IMR-90 (cell line): ENCODE measurements at regions not wholly inside any gene's neighbourhood (a gene's known extent, or its start where the extent isn't known, plus 50 kb on each side); places are given as distances from the start of the nearest gene placed in this dataset.

Experiments used
- ATAC-seq: fragments of 200-7000 bp; cut with Tn5 transposase; 2 replicates; pipeline ENCODE4 v1.9.1; 2020; ENCODE audit warnings: low read depth, mild to moderate bottlenecking, moderate library complexity
- BruUV-seq: library from RNA; stranded (reverse); fragments of 400-500 nt; replicated peaks from 2 replicates; lab custom pipeline; 2021; lab: Mats Ljungman, UMichigan
- CTCF ChIA-PET: fragments of 300-600 bp; formaldehyde crosslinking; extraction: SDS; loops from one replicate; lab custom pipeline; 2021; ENCODE audit warnings: antibody characterized with exemption; lab: Yijun Ruan, JAX
- POLR2A ChIA-PET: fragments of 300-600 bp; sonication (Branson Sonifier 250); formaldehyde crosslinking; loops from one replicate; lab custom pipeline; 2022; ENCODE audit warnings: antibody characterized with exemption; ENCODE audit not compliant: unreplicated experiment; lab: Charles Lee
- DNase-seq: peaks from one replicate; pipeline ENCODE4 v3.0.0; 2013
- H2AFZ ChIP-seq: replicated peaks from 2 replicates; pipeline ENCODE3; 2013; ENCODE audit warnings: low read length, mild to moderate bottlenecking; ENCODE audit not compliant: poor library complexity
- H2AK5ac ChIP-seq: 2 replicates; pipeline ENCODE4 v1.6.1; 2013; ENCODE audit warnings: low read depth, low read length, inconsistent platforms
- H2AK9ac ChIP-seq: replicated peaks from 2 replicates; pipeline ENCODE3; 2013; ENCODE audit warnings: mild to moderate bottlenecking, low read depth, low read length, moderate library complexity; ENCODE audit not compliant: poor library complexity
- H2BK120ac ChIP-seq: 2 replicates; pipeline ENCODE4 v1.6.1; 2013; ENCODE audit warnings: low read depth, low read length, inconsistent platforms
- H2BK15ac ChIP-seq: 3 replicates; pipeline ENCODE4 v1.6.1; 2013; ENCODE audit warnings: low read depth, low read length, inconsistent platforms
- H2BK20ac ChIP-seq: 2 replicates; pipeline ENCODE4 v1.6.1; 2013; ENCODE audit warnings: low read depth, mild to moderate bottlenecking, inconsistent platforms, low read length, moderate library complexity
- H2BK5ac ChIP-seq: 2 replicates; pipeline ENCODE4 v1.6.1; 2013; ENCODE audit warnings: mild to moderate bottlenecking, low read depth, low read length, inconsistent platforms; ENCODE audit not compliant: poor library complexity, severe bottlenecking
- H3K14ac ChIP-seq: replicated peaks from 2 replicates; pipeline ENCODE4 v1.6.1; 2013; ENCODE audit warnings: low read depth, low read length, inconsistent platforms
- H3K18ac ChIP-seq: 2 replicates; pipeline ENCODE4 v1.6.1; 2013; ENCODE audit warnings: low read depth, low read length, control low read depth
- H3K23ac ChIP-seq: 2 replicates; pipeline ENCODE4 v1.6.1; 2013; ENCODE audit warnings: low read depth, low read length, inconsistent platforms
- H3K27ac ChIP-seq: 2 replicates; pipeline ENCODE4 v1.5.1; 2013; ENCODE audit warnings: mild to moderate bottlenecking, control low read depth, low read length; ENCODE audit not compliant: insufficient read depth
- H3K27me3 ChIP-seq: 2 replicates; pipeline ENCODE4 v1.6.1; 2013; ENCODE audit warnings: low read length; ENCODE audit not compliant: control insufficient read depth, insufficient read depth
- H3K36me3 ChIP-seq: 2 replicates; pipeline ENCODE4 v1.6.1; 2013; ENCODE audit warnings: low read length, mixed read lengths; ENCODE audit not compliant: control insufficient read depth, insufficient read depth
- H3K4ac ChIP-seq: 2 replicates; pipeline ENCODE4 v1.6.1; 2013; ENCODE audit warnings: low read depth, low read length, inconsistent platforms
- H3K4me1 ChIP-seq: 2 replicates; pipeline ENCODE4 v1.6.1; 2013; ENCODE audit warnings: low read length, mixed read lengths; ENCODE audit not compliant: control insufficient read depth, insufficient read depth
- H3K4me2 ChIP-seq: 2 replicates; pipeline ENCODE4 v1.6.1; 2013; ENCODE audit warnings: low read depth, mild to moderate bottlenecking, control low read depth, low read length, moderate library complexity
- H3K4me3 ChIP-seq: 2 replicates; pipeline ENCODE4 v1.5.1; 2013; ENCODE audit warnings: low read depth, mild to moderate bottlenecking, control low read depth, low read length, moderate library complexity; ENCODE audit not compliant: insufficient read depth
- H3K56ac ChIP-seq: 2 replicates; pipeline ENCODE4 v1.6.1; 2013; ENCODE audit warnings: low read length, inconsistent platforms; ENCODE audit not compliant: insufficient read depth; ENCODE audit errors: extremely low read depth
- H3K79me1 ChIP-seq, 2 experiments: 2 replicates each; pipeline ENCODE4 v1.6.1; 2013; ENCODE audit warnings: low read length in 2 of 2, inconsistent platforms in 1 of 2, low read depth in 1 of 2
- H3K9ac ChIP-seq: 2 replicates; pipeline ENCODE4 v1.6.1; 2013; ENCODE audit warnings: low read depth, low read length, control low read depth
- H3K9me1 ChIP-seq: 2 replicates; pipeline ENCODE4 v1.6.1; 2013; ENCODE audit warnings: low read length, inconsistent platforms; ENCODE audit not compliant: insufficient read depth
- H3K9me3 ChIP-seq: 2 replicates; pipeline ENCODE4 v1.6.1; 2013; ENCODE audit warnings: low read length; ENCODE audit not compliant: control insufficient read depth, insufficient read depth
- H4K20me1 ChIP-seq: 2 replicates; pipeline ENCODE4 v1.6.1; 2013; ENCODE audit warnings: low read length, inconsistent platforms; ENCODE audit not compliant: insufficient read depth
- H4K5ac ChIP-seq: 2 replicates; pipeline ENCODE4 v1.6.1; 2013; ENCODE audit warnings: mild to moderate bottlenecking, low read depth, low read length, control low read depth
- H4K8ac ChIP-seq, 2 experiments: 2 replicates each; pipeline ENCODE4 v1.6.1; 2013; ENCODE audit warnings: low read depth in 2 of 2, low read length in 2 of 2, control low read depth in 1 of 2, inconsistent platforms in 1 of 2
- H4K91ac ChIP-seq: 2 replicates; pipeline ENCODE4 v1.6.1; 2013; ENCODE audit warnings: low read depth, low read length, inconsistent platforms; ENCODE audit not compliant: insufficient read depth
- BHLHE40 ChIP-seq: fragments of 150-350 bp; IDR thresholded peaks from 2 replicates; pipeline ENCODE4 v1.6.1; 2016; ENCODE audit warnings: mild to moderate bottlenecking, low read depth, low read length
- CHD1 ChIP-seq: IDR thresholded peaks from 2 replicates; pipeline ENCODE4 v1.6.1; 2012; ENCODE audit warnings: low read depth, low read length, improper control_type of control experiment
- FOS ChIP-seq: fragments of 150-350 bp; IDR thresholded peaks from 2 replicates; pipeline ENCODE4 v1.6.1; 2016; ENCODE audit warnings: low read depth, low read length
- MAFK ChIP-seq: IDR thresholded peaks from 2 replicates; pipeline ENCODE4 v1.6.1; 2012; ENCODE audit warnings: low read depth, low read length, improper control_type of control experiment
- MXI1 ChIP-seq: IDR thresholded peaks from 2 replicates; pipeline ENCODE4 v1.6.1; 2012; ENCODE audit warnings: low read depth, mild to moderate bottlenecking, low read length, moderate library complexity, borderline replicate concordance
- NFE2L2 ChIP-seq: fragments of 150-350 bp; IDR thresholded peaks from 2 replicates; pipeline ENCODE4 v1.6.1; 2016; ENCODE audit warnings: low read depth, mild to moderate bottlenecking, low read length
- RAD21 ChIP-seq: IDR thresholded peaks from 2 replicates; pipeline ENCODE4 v1.6.1; 2012; ENCODE audit warnings: low read length, improper control_type of control experiment
- RCOR1 ChIP-seq: IDR thresholded peaks from 2 replicates; pipeline ENCODE4 v1.6.1; 2012; ENCODE audit warnings: mild to moderate bottlenecking, low read length, improper control_type of control experiment; ENCODE audit not compliant: insufficient replicate concordance
- RFX5 ChIP-seq: IDR thresholded peaks from 2 replicates; pipeline ENCODE4 v1.8.0; 2012; ENCODE audit warnings: low read depth, mild to moderate bottlenecking, low read length, moderate library complexity
- WGBS, 2 experiments: methylation state at CpG; one replicate each; pipeline versions ENCODE4 v1.1.5 to v1.1.7; 2013; ENCODE audit warnings: missing lambda C conversion rate in 2 of 2; ENCODE audit not compliant: insufficient read length in 1 of 2; ENCODE audit errors: extremely low coverage in 2 of 2; 5-methylcytosine and 5-hydroxymethylcytosine counted together
- dilution Hi-C: fragments of 300-500 bp; cut with HindIII; formaldehyde crosslinking; loops from one replicate; pipeline ENCODE4 v1.14.3; 2018; ENCODE audit warnings: low sequenced_read_pairs; ENCODE audit not compliant: unreplicated experiment
- in situ Hi-C: fragments of 300-500 bp; cut with MboI; formaldehyde crosslinking; loops from 3 replicates; pipeline ENCODE4 v1.14.3; 2019; ENCODE audit warnings: low sequenced_read_pairs, inconsistent platforms, mixed read lengths
- intact Hi-C: fragments of 100-400 bp; cut with micrococcal nuclease; formaldehyde crosslinking; loops from 2 replicates; pipeline ENCODE4 v1.10.0; 2022

DNA sequence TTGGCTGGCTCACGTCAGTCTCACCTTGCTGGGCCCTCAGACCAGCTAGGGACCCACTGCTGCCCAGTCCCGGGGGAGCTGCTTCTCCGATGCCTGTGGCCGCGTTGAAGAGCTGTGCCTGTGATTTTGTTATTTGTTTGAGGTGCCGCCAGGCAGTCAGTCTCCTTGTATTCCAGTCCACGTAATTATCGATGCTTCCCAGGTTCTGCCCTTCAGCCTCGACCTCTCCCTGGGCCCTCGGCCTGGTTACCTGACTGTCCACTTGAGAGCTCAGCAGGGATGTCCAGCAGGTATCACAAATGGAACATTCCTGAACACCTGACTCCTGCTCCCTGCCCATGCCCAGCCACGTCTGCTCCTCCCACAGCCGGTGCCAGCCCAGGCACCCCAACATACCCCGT, 195.9 kb upstream of the HS6ST1 start:
- Histone ChIP-seq H3K4me2 (no peak overlapping the region), H3K9me1 (peaks cover 4% of the 10 kb centered on the region; the same call in 1 of the 2 replicates), H2AK9ac (no peak overlapping the region), H3K27me3 (no peaks in the 10 kb centered on the region; the same call in 1 of the 2 replicates), H3K9me3 (no peaks in the 10 kb centered on the region), H4K91ac (no peak overlapping the region), H2AFZ (peak overlapping the region; percentile 15), H2BK120ac (no peak overlapping the region), H3K4me1 (no peaks in the 10 kb centered on the region; the same call in 1 of the 2 replicates), H4K5ac (no peak overlapping the region), H2BK5ac (no peak overlapping the region), H3K36me3 (no peaks in the 10 kb centered on the region), H3K79me1 (no peaks in the 10 kb centered on the region), H2AK5ac (no peak overlapping the region), H4K20me1 (no peaks in the 10 kb centered on the region), H3K18ac (no peak overlapping the region), H3K4ac (no peak overlapping the region), H4K8ac (no peak overlapping the region), H3K56ac (no peak overlapping the region), H3K27ac (no peak overlapping the region), H2BK15ac (no peak overlapping the region), H3K14ac (no peak overlapping the region), H2BK20ac (no peak overlapping the region), H3K9ac (no peak overlapping the region), H3K4me3 (no peak overlapping the region), H3K23ac (no peak overlapping the region)
- WGBS, 2 experiments = 88% methylated on average over 6 of the region's 13 CpGs; no CpG with 5 or more reads in 1 of the 2 experiments
- BruUV-seq = no TSS peak
- ChIA-PET POLR2A (no interaction called here), CTCF (no interaction called here)
- intact Hi-C loops = no loop called here
- dilution Hi-C loops = no loop called here
- TF ChIP-seq CHD1 = no peak
- TF ChIP-seq MXI1 = no peak
- no peak for TF ChIP-seq MAFK
- no peak for TF ChIP-seq FOS
- TF ChIP-seq RFX5 = no peak
- TF ChIP-seq BHLHE40 = no peak
- TF ChIP-seq NFE2L2 = no peak
- no peak for TF ChIP-seq RAD21
- TF ChIP-seq RCOR1 = no peak
- ATAC-seq (no peak), DNase-seq (no peak)
- in situ Hi-C loops = no loop called here
